A673 (cell line): ENCODE measurements at regions not wholly inside any gene's neighbourhood (a gene's known extent, or its start where the extent isn't known, plus 50 kb on each side); places are given as distances from the start of the nearest gene placed in this dataset.

ENCODE experiments used
- EZH2 ChIP-seq: fragments of 200-600 bp; sonication (generic); IDR thresholded peaks from 2 replicates; pipeline ENCODE4 v1.6.1; 2017; ENCODE audit warnings: borderline replicate concordance, low read depth, mild to moderate bottlenecking, mixed read lengths, antibody characterized with exemption, low read length; ENCODE audit not compliant: poor library complexity, severe bottlenecking
- TF ChIP-seq, protein P1 (sequence below): fragments of 300-800, 200-600 bp; sonication (generic); conservative IDR thresholded peaks from 2 replicates; pipeline ENCODE4 v1.5.1; 2017; ENCODE audit warnings: low read depth, mild to moderate bottlenecking, antibody characterized with exemption, low read length, moderate library complexity, mixed read lengths

DNA sequence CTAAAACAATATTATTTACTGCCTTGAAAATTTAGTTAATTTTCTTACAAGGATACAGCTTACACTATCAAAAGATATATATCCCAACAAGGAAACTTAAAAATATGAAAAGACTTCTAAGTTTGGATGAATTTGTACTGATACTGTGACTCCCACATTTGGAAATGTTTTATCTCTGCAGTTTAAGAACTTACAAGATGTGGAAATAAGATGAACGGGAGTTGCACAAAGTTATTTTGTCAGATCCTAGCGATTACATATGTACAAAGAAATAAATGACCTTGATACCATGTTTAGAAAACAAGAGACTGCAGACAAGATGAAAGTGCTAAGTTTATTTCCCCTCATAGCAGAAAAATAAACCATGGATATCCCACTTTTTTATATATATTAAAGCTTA is 103.7 kb upstream of the TMEM106B start:
- no peak for TF ChIP-seq EZH2
- TF ChIP-seq, protein P1, sequence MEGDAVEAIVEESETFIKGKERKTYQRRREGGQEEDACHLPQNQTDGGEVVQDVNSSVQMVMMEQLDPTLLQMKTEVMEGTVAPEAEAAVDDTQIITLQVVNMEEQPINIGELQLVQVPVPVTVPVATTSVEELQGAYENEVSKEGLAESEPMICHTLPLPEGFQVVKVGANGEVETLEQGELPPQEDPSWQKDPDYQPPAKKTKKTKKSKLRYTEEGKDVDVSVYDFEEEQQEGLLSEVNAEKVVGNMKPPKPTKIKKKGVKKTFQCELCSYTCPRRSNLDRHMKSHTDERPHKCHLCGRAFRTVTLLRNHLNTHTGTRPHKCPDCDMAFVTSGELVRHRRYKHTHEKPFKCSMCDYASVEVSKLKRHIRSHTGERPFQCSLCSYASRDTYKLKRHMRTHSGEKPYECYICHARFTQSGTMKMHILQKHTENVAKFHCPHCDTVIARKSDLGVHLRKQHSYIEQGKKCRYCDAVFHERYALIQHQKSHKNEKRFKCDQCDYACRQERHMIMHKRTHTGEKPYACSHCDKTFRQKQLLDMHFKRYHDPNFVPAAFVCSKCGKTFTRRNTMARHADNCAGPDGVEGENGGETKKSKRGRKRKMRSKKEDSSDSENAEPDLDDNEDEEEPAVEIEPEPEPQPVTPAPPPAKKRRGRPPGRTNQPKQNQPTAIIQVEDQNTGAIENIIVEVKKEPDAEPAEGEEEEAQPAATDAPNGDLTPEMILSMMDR: no peak
